ENCODE measurements at regions not wholly inside any gene's neighbourhood (a gene's known extent, or its start where the extent isn't known, plus 50 kb on each side); places are given as distances from the start of the nearest gene placed in this dataset.

GRCh38 chr10:78408671-78409472, 375.2 kb downstream of the RPS24 start:
- no peak for TF ChIP-seq POLR2A (IDR thresholded peaks at IDR 0.05)
- TF ChIP-seq EP300 (IDR thresholded peaks at IDR 0.05): no peak
- no peak for TF ChIP-seq CTCF (IDR thresholded peaks at IDR 0.05)

Data from suprapubic skin (tissue), 3 donors.